ENCODE measurements at regions not wholly inside any gene's neighbourhood (a gene's known extent, or its start where the extent isn't known, plus 50 kb on each side); places are given as distances from the start of the nearest gene placed in this dataset.

- TF ChIP-seq CTCF (conservative IDR thresholded peaks at IDR 0.05 in 1 of 2, IDR thresholded peaks at IDR 0.05 in 1 of 2; ENCODE audit: extremely low read depth in 1 of 2, insufficient read depth in 1 of 2, low read depth in 1 of 2, low read length in 2 of 2): no peak
- TF ChIP-seq EZH2 (IDR thresholded peaks at IDR 0.05; ENCODE audit: borderline replicate concordance, low read length): no peak
Observed at GRCh38 chr13:78910147-78910546, 251.2 kb upstream of the OBI1 start.

All from mammary epithelial cell (primary cell).